Pancreas (tissue), 10 donors: ENCODE measurements at regions not wholly inside any gene's neighbourhood (a gene's known extent, or its start where the extent isn't known, plus 50 kb on each side); places are given as distances from the start of the nearest gene placed in this dataset.

Source experiments
- ATAC-seq, 4 donors: fragments of 200-7000 bp; cut with Tn5 transposase; one replicate each; pipeline versions ENCODE4 v1.8.0 to v1.9.1; 2020; ENCODE audit warnings: mild to moderate bottlenecking in 4 of 4, moderate library complexity in 4 of 4
- DNase-seq, 6 donors: peaks; one replicate each; pipeline ENCODE4 v3.0.0-alpha.2; 2020
- FAIRE-seq: peaks from 2 replicates; lab custom pipeline; 2012; peaks lifted over from hg19 to GRCh38; lab: Jason Lieb, UNC
- H3K27ac ChIP-seq, 4 donors: fragments of 200-600 bp; sonication (generic); 1 replicate in 3 of 4; 2 replicates in 1 of 4; pipeline versions ENCODE4 v1.5.0 to v1.8.0; 2020
- H3K27me3 ChIP-seq, 4 donors: fragments of 200-600 bp; one replicate each; pipeline ENCODE4 v1.8.0; 2021
- H3K36me3 ChIP-seq, 3 donors: fragments of 200-600 bp; sonication (generic) in 1 of 3; one replicate each; pipeline versions ENCODE4 v1.5.0 to v1.8.0; 2020 to 2021
- H3K4me1 ChIP-seq, 3 donors: fragments of 200-600 bp; one replicate each; pipeline ENCODE4 v1.8.0; 2021
- H3K4me3 ChIP-seq, 4 donors: fragments of 200-600 bp; sonication (generic) in 2 of 4; one replicate each; pipeline versions ENCODE4 v1.5.0 to v1.8.0; 2020 to 2021
- H3K9me3 ChIP-seq, 4 donors: fragments of 200-600 bp; one replicate each; pipeline ENCODE4 v1.8.0; 2021
- CTCF ChIP-seq, 4 donors: fragments of 200-600 bp; sonication (generic) in 3 of 4; IDR thresholded peaks; one replicate each; pipeline versions ENCODE4 v1.5.0 to v1.8.0; 2021; ENCODE audit warnings: antibody characterized with exemption in 4 of 4
- WGBS, 2 donors: extraction: QIAGEN DNeasy Blood & Tissue Kit; methylation state at CpG; one replicate each; pipeline ENCODE4 v1.1.7; 2013; 5-methylcytosine and 5-hydroxymethylcytosine counted together
- intact Hi-C, 3 donors: fragments of 100-400 bp; cut with DNase I; formaldehyde crosslinking; loops; one replicate each; pipeline versions ENCODE4 v1.11.1 to v1.14.2; 2022
- donor health status: healthy with polysubstance abuse.
- donor health status: DM: no; HTN: no; CAD: no; lungs with moderate emphysema.
- donor health status: DM: no; HTN: no; CAD: no.
- donor health status: control.
- donor health status: control.
- donor health status: Bipolar disorder and iron deficiency.
- donor health status: DM: yes; HTN: yes; CAD: no.
- donor health status: DM: no; HTN: no; CAD: no.
- donor health status: DM: no; HTN: no; CAD: no.
- donor health status: DM: yes; HTN: yes; CAD: no.

- FAIRE-seq = no peak
- Histone ChIP-seq H3K9me3 (no peaks in the 10 kb centered on the region), H3K4me1 (peaks cover 0 to 4% (median 4%) of the 10 kb centered on the region in 3 donors), H3K4me3 (no peak overlapping the region), H3K27ac (no peak overlapping the region), H3K36me3 (no peaks in the 10 kb centered on the region), H3K27me3 (no peaks in the 10 kb centered on the region)
- ATAC-seq = no peak
- 77 to 90% methylated on average over 6 of the region's 6 CpGs for WGBS, 2 donors
- DNase-seq = no peak
- no peak for TF ChIP-seq CTCF (IDR thresholded peaks at IDR 0.05)
- intact Hi-C loops = no loop called here
Measured at GRCh38 chr5:58044166-58044565, 415.7 kb downstream of the PLK2 start.

GRCh38 chr5:58043032-58043945 is 416.6 kb downstream of the PLK2 start:
- no peak for ATAC-seq
- no peak for TF ChIP-seq CTCF (IDR thresholded peaks at IDR 0.05)
- H3K4me1 ChIP-seq = no peaks in the 10 kb centered on the region
- H3K27ac ChIP-seq = no peak overlapping the region
- H3K36me3 ChIP-seq = no peaks in the 10 kb centered on the region
- no peak for FAIRE-seq
- WGBS, 2 donors = 54 to 59% methylated on average over 2 of the region's 2 CpGs
- H3K4me3 ChIP-seq = no peak overlapping the region
- DNase-seq = no peak
- H3K27me3 ChIP-seq = no peaks in the 10 kb centered on the region
- intact Hi-C loops = no loop called here
- no peaks in the 10 kb centered on the region for H3K9me3 ChIP-seq

DNA sequence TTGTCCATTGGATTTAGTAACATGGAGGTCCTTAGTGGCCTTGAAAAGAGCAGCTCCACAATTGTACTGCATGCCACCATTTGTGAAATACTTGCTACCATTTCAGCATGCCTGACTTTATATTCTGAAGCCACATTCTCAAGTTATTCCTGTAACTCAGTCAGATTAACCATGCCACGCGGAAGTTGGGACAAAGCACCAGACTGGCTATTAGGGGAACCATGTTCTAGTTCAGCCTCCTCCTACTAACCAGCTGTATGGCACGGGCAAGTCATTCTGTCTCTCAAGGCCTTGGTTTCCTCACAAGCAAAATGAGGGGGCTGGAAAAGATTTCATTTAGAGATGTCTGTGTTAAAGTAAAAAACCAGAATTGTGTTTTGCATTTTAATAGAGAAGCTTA is 418.0 kb downstream of the PLK2 start:
- H3K36me3 ChIP-seq = no peaks in the 10 kb centered on the region
- no peak for ATAC-seq
- no peak for TF ChIP-seq CTCF (IDR thresholded peaks at IDR 0.05)
- no peak overlapping the region for H3K27ac ChIP-seq
- WGBS, 2 donors = 97 to 99% methylated on average over 3 of the region's 3 CpGs
- no peak for FAIRE-seq
- intact Hi-C loops = no loop called here
- H3K4me1 ChIP-seq = no peaks in the 10 kb centered on the region
- no peaks in the 10 kb centered on the region for H3K9me3 ChIP-seq
- DNase-seq = no peak
- H3K27me3 ChIP-seq = no peaks in the 10 kb centered on the region
- H3K4me3 ChIP-seq = no peak overlapping the region

DNA sequence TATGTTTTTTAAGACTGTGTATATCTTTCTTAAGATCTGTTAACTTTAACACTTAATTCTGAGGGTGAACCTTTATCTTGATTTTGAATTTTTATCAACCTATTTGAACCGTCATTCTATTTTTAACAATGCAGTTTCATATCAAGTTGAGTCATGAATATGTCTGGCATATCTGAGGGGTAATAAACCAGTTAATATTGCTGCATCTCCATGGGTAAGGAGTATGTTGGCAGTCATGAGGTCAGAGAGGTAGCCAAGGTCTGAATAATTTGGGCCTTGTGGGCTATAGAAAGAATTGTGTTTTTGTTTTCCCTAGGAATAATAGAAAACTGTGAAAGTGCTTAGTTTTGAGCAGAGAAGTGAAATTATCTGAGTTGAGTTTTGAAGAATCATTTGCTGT is 419.0 kb downstream of the PLK2 start:
- ATAC-seq (no peak), FAIRE-seq (no peak), DNase-seq (no peak)
- H3K4me3 ChIP-seq = no peak overlapping the region
- WGBS, 2 donors = 0 to 3% methylated on average over 1 of the region's 1 CpG
- no peaks in the 10 kb centered on the region for H3K4me1 ChIP-seq
- no peak overlapping the region for H3K27ac ChIP-seq
- H3K27me3 ChIP-seq = no peaks in the 10 kb centered on the region
- H3K36me3 ChIP-seq = no peaks in the 10 kb centered on the region
- no peaks in the 10 kb centered on the region for H3K9me3 ChIP-seq
- TF ChIP-seq CTCF (IDR thresholded peaks at IDR 0.05) = no peak
- intact Hi-C loops = no loop called here

- Histone ChIP-seq H3K36me3 (no peaks in the 10 kb centered on the region), H3K4me3 (no peak overlapping the region), H3K27me3 (no peaks in the 10 kb centered on the region), H3K4me1 (no peaks in the 10 kb centered on the region), H3K27ac (no peak overlapping the region), H3K9me3 (no peaks in the 10 kb centered on the region)
- FAIRE-seq (no peak), DNase-seq (no peak), ATAC-seq (peak in 3 of 4 donors; percentile 18 to 45 (median 37))
- intact Hi-C loops = no loop called here
- no peak for TF ChIP-seq CTCF (IDR thresholded peaks at IDR 0.05)
- whole genome bisulfite sequencing, 2 donors = 14 to 15% methylated on average over 2 of the region's 2 CpGs
Measured at GRCh38 chr5:58040044-58040443, 419.8 kb downstream of the PLK2 start.
